Testis (tissue), 2 donors: ENCODE measurements at regions not wholly inside any gene's neighbourhood (a gene's known extent, or its start where the extent isn't known, plus 50 kb on each side); places are given as distances from the start of the nearest gene placed in this dataset.

ENCODE experiments used
- POLR2A ChIP-seq: fragments of 450-650 bp; IDR thresholded peaks from one replicate; pipeline ENCODE4 v1.6.1; 2017; ENCODE audit warnings: antibody characterized with exemption, mild to moderate bottlenecking, moderate library complexity
- TF ChIP-seq, protein P1 (sequence below), 3 experiments: fragments of 450-650 bp in 2 of 3; fragments of 200-600 bp in 1 of 3; sonication (generic) in 1 of 3; IDR thresholded peaks; one replicate each; pipeline ENCODE4 v1.5.1; 2016 to 2019; ENCODE audit warnings: antibody characterized with exemption in 3 of 3, mild to moderate bottlenecking in 2 of 3, moderate library complexity in 1 of 3

DNA sequence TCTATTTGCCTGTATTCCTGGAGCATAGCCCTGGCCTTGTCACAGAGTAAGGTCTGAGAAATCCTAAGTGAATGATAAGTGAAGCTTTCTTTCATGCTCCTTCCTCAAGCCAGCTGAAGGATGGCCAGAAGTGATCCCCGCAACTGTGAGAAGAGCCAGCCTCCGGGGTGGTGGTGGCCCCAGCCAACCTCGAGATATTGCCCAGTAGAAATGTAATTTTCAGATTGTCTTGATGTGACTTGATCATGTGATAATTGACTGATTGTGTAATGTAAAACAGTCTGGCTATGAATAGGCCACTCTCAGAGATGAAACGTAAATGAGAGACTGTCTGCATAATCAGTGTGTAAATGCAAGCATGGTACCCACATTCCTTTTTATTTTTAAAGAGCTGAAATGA is 242.4 kb upstream of the CAMK1G start:
- no peak for TF ChIP-seq POLR2A
- TF ChIP-seq, protein P1, sequence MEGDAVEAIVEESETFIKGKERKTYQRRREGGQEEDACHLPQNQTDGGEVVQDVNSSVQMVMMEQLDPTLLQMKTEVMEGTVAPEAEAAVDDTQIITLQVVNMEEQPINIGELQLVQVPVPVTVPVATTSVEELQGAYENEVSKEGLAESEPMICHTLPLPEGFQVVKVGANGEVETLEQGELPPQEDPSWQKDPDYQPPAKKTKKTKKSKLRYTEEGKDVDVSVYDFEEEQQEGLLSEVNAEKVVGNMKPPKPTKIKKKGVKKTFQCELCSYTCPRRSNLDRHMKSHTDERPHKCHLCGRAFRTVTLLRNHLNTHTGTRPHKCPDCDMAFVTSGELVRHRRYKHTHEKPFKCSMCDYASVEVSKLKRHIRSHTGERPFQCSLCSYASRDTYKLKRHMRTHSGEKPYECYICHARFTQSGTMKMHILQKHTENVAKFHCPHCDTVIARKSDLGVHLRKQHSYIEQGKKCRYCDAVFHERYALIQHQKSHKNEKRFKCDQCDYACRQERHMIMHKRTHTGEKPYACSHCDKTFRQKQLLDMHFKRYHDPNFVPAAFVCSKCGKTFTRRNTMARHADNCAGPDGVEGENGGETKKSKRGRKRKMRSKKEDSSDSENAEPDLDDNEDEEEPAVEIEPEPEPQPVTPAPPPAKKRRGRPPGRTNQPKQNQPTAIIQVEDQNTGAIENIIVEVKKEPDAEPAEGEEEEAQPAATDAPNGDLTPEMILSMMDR (IDR thresholded peaks at IDR 0.05): no peak
